Left ventricle myocardium inferior (tissue), 1 donor: ENCODE measurements at regions not wholly inside any gene's neighbourhood (a gene's known extent, or its start where the extent isn't known, plus 50 kb on each side); places are given as distances from the start of the nearest gene placed in this dataset.

Experiments
- DNase-seq: peaks from one replicate; pipeline ENCODE4 v3.0.0-alpha.2; 2020
- H3K27ac ChIP-seq: fragments of 200-600 bp; replicated peaks from 2 replicates; pipeline ENCODE4 v1.8.0; 2021
- H3K27me3 ChIP-seq: fragments of 200-600 bp; 2 replicates; pipeline ENCODE4 v1.8.0; 2021; ENCODE audit warnings: low read depth
- H3K36me3 ChIP-seq: fragments of 200-600 bp; 2 replicates; pipeline ENCODE4 v1.8.0; 2021
- H3K4me1 ChIP-seq: fragments of 200-600 bp; 2 replicates; pipeline ENCODE4 v1.8.0; 2021
- H3K4me3 ChIP-seq: fragments of 200-600 bp; 2 replicates; pipeline ENCODE4 v1.8.0; 2021; ENCODE audit warnings: mild to moderate bottlenecking, moderate library complexity
- H3K9me3 ChIP-seq: fragments of 200-600 bp; replicated peaks from 2 replicates; pipeline ENCODE4 v1.8.0; 2021
- intact Hi-C: fragments of 100-400 bp; cut with micrococcal nuclease; formaldehyde crosslinking; loops from one replicate; pipeline ENCODE4 v1.11.0; 2022
- TF ChIP-seq, protein P1 (sequence below): fragments of 200-600 bp; IDR thresholded peaks from 2 replicates; pipeline ENCODE4 v1.8.0; 2021; ENCODE audit warnings: antibody characterized with exemption, mild to moderate bottlenecking, borderline replicate concordance
- donor health status: DM: no; HTN: yes; CAD: no; lungs with severe emphysema.

DNA sequence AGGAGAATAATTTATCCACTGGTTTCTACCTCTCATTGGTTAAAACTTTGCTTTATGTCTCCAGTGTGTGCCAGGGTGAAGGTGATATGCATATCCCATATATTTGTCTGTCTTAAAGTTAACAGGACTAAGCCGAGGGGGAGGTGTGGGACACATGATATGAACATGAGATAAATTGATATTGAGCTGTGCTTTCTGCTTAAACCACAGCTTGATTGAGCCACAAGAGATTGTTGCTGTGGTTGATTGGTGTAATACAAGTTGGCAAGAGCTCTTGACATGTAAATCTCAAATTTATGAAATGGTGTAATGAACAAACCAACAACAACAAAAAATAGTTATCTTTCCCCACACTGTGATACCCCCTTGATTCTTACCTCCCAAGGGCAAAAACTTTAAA is 1295.5 kb upstream of the NCAM2 start:
- TF ChIP-seq, protein P1, sequence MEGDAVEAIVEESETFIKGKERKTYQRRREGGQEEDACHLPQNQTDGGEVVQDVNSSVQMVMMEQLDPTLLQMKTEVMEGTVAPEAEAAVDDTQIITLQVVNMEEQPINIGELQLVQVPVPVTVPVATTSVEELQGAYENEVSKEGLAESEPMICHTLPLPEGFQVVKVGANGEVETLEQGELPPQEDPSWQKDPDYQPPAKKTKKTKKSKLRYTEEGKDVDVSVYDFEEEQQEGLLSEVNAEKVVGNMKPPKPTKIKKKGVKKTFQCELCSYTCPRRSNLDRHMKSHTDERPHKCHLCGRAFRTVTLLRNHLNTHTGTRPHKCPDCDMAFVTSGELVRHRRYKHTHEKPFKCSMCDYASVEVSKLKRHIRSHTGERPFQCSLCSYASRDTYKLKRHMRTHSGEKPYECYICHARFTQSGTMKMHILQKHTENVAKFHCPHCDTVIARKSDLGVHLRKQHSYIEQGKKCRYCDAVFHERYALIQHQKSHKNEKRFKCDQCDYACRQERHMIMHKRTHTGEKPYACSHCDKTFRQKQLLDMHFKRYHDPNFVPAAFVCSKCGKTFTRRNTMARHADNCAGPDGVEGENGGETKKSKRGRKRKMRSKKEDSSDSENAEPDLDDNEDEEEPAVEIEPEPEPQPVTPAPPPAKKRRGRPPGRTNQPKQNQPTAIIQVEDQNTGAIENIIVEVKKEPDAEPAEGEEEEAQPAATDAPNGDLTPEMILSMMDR: no peak
- no peak for DNase-seq
- Histone ChIP-seq H3K36me3 (no peaks in the 10 kb centered on the region), H3K27me3 (no peaks in the 10 kb centered on the region), H3K27ac (no peak overlapping the region), H3K9me3 (peaks cover 21% of the 10 kb centered on the region), H3K4me3 (no peak overlapping the region), H3K4me1 (no peaks in the 10 kb centered on the region)
- intact Hi-C loops: no loop called here

GRCh38 chr21:19704832-19705231 is 1293.4 kb upstream of the NCAM2 start:
- intact Hi-C loops: no loop called here
- Histone ChIP-seq H3K27ac (no peak overlapping the region), H3K4me1 (no peaks in the 10 kb centered on the region), H3K4me3 (no peak overlapping the region), H3K9me3 (peaks cover 23% of the 10 kb centered on the region), H3K27me3 (no peaks in the 10 kb centered on the region), H3K36me3 (no peaks in the 10 kb centered on the region)
- TF ChIP-seq, protein P1: no peak
- no peak for DNase-seq

- no peak for DNase-seq
- Histone ChIP-seq H3K4me1 (no peaks in the 10 kb centered on the region), H3K4me3 (no peak overlapping the region), H3K27ac (no peak overlapping the region), H3K36me3 (no peaks in the 10 kb centered on the region), H3K27me3 (no peaks in the 10 kb centered on the region), H3K9me3 (peaks cover 10% of the 10 kb centered on the region)
- intact Hi-C loops: no loop called here
- TF ChIP-seq, protein P1: no peak
These were observed 1285.8 kb upstream of the NCAM2 start for GRCh38 chr21:19712441-19712840.

GRCh38 chr21:19713313-19713712 is 1284.9 kb upstream of the NCAM2 start:
- no peaks in the 10 kb centered on the region for H3K27me3 ChIP-seq
- TF ChIP-seq, protein P1: no peak
- no peaks in the 10 kb centered on the region for H3K4me1 ChIP-seq
- intact Hi-C loops: no loop called here
- no peak overlapping the region for H3K27ac ChIP-seq
- peaks cover under 1% of the 10 kb centered on the region for H3K9me3 ChIP-seq
- no peak for DNase-seq
- no peaks in the 10 kb centered on the region for H3K36me3 ChIP-seq
- H3K4me3 ChIP-seq: no peak overlapping the region

DNA sequence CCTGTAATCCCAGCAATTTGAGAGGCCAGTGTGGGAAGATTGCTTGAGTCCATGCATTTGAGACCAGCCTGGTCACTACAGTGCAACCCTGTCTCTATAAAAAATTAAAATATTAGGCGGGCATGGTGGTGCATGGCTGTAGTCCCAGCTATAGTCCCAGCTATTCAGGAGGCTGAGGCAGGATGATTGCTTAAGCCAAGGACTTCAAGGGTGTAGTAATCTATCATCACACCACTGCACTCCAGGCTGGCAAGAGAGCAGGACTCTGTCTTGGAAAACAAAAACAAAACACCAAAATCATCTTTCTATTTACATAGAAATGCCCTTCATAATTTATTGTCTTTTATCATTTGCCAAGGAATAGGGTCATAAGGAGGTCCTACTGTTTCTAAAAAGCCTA is 1274.1 kb upstream of the NCAM2 start:
- TF ChIP-seq, protein P1: no peak
- no peaks in the 10 kb centered on the region for H3K27me3 ChIP-seq
- no peak for DNase-seq
- H3K9me3 ChIP-seq: peaks cover 8% of the 10 kb centered on the region
- H3K4me3 ChIP-seq: no peak overlapping the region
- H3K4me1 ChIP-seq: no peaks in the 10 kb centered on the region
- no peaks in the 10 kb centered on the region for H3K36me3 ChIP-seq
- no peak overlapping the region for H3K27ac ChIP-seq
- intact Hi-C loops: no loop called here

GRCh38 chr21:19731251-19731650 is 1267.0 kb upstream of the NCAM2 start:
- no peaks in the 10 kb centered on the region for H3K27me3 ChIP-seq
- intact Hi-C loops: no loop called here
- H3K36me3 ChIP-seq: no peaks in the 10 kb centered on the region
- no peaks in the 10 kb centered on the region for H3K4me1 ChIP-seq
- DNase-seq: no peak
- TF ChIP-seq, protein P1: no peak
- H3K9me3 ChIP-seq: peaks cover 8% of the 10 kb centered on the region
- H3K4me3 ChIP-seq: no peak overlapping the region
- no peak overlapping the region for H3K27ac ChIP-seq
